ENCODE measurements at regions not wholly inside any gene's neighbourhood (a gene's known extent, or its start where the extent isn't known, plus 50 kb on each side); places are given as distances from the start of the nearest gene placed in this dataset.

DNA sequence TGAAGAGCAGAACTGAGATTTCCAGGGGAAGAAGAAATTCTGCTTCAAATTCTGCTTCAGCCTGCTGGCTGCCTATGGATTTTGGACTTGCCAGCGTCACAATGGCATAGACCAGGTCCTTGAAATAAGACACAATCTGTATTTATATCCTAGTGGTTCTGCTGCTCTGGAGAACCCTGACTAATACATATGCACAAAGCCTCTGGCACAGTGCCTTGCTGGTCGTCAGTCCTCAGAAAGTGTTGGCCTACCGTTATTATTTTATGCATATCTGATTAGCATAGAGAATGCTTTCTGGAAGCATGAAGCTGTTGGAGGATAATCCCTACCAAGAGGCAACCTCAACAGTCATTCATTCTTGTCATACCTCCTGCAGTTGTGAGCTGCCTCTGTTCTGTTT lies 213.7 kb downstream of the B3GLCT start:
- TF ChIP-seq, protein P1, sequence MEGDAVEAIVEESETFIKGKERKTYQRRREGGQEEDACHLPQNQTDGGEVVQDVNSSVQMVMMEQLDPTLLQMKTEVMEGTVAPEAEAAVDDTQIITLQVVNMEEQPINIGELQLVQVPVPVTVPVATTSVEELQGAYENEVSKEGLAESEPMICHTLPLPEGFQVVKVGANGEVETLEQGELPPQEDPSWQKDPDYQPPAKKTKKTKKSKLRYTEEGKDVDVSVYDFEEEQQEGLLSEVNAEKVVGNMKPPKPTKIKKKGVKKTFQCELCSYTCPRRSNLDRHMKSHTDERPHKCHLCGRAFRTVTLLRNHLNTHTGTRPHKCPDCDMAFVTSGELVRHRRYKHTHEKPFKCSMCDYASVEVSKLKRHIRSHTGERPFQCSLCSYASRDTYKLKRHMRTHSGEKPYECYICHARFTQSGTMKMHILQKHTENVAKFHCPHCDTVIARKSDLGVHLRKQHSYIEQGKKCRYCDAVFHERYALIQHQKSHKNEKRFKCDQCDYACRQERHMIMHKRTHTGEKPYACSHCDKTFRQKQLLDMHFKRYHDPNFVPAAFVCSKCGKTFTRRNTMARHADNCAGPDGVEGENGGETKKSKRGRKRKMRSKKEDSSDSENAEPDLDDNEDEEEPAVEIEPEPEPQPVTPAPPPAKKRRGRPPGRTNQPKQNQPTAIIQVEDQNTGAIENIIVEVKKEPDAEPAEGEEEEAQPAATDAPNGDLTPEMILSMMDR (IDR thresholded peaks at IDR 0.05; ENCODE audit: low read depth, low read length, missing input control) = no peak
- TF ChIP-seq YY1 (IDR thresholded peaks at IDR 0.05) (no peak), RAD21 (IDR thresholded peaks at IDR 0.05) (no peak), NR2F2 (IDR thresholded peaks at IDR 0.05) (no peak), GABPA (IDR thresholded peaks at IDR 0.05 in 1 of 2, conservative IDR thresholded peaks at IDR 0.05 in 1 of 2) (no peak)
- TF ChIP-seq, protein P2, sequence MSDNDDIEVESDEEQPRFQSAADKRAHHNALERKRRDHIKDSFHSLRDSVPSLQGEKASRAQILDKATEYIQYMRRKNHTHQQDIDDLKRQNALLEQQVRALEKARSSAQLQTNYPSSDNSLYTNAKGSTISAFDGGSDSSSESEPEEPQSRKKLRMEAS (IDR thresholded peaks at IDR 0.05) = no peak
- TF ChIP-seq, protein P3, sequence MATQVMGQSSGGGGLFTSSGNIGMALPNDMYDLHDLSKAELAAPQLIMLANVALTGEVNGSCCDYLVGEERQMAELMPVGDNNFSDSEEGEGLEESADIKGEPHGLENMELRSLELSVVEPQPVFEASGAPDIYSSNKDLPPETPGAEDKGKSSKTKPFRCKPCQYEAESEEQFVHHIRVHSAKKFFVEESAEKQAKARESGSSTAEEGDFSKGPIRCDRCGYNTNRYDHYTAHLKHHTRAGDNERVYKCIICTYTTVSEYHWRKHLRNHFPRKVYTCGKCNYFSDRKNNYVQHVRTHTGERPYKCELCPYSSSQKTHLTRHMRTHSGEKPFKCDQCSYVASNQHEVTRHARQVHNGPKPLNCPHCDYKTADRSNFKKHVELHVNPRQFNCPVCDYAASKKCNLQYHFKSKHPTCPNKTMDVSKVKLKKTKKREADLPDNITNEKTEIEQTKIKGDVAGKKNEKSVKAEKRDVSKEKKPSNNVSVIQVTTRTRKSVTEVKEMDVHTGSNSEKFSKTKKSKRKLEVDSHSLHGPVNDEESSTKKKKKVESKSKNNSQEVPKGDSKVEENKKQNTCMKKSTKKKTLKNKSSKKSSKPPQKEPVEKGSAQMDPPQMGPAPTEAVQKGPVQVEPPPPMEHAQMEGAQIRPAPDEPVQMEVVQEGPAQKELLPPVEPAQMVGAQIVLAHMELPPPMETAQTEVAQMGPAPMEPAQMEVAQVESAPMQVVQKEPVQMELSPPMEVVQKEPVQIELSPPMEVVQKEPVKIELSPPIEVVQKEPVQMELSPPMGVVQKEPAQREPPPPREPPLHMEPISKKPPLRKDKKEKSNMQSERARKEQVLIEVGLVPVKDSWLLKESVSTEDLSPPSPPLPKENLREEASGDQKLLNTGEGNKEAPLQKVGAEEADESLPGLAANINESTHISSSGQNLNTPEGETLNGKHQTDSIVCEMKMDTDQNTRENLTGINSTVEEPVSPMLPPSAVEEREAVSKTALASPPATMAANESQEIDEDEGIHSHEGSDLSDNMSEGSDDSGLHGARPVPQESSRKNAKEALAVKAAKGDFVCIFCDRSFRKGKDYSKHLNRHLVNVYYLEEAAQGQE (IDR thresholded peaks at IDR 0.05) = no peak
- TF ChIP-seq, protein P4, sequence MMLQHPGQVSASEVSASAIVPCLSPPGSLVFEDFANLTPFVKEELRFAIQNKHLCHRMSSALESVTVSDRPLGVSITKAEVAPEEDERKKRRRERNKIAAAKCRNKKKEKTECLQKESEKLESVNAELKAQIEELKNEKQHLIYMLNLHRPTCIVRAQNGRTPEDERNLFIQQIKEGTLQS (IDR thresholded peaks at IDR 0.05) = no peak
- TF ChIP-seq, protein P5, sequence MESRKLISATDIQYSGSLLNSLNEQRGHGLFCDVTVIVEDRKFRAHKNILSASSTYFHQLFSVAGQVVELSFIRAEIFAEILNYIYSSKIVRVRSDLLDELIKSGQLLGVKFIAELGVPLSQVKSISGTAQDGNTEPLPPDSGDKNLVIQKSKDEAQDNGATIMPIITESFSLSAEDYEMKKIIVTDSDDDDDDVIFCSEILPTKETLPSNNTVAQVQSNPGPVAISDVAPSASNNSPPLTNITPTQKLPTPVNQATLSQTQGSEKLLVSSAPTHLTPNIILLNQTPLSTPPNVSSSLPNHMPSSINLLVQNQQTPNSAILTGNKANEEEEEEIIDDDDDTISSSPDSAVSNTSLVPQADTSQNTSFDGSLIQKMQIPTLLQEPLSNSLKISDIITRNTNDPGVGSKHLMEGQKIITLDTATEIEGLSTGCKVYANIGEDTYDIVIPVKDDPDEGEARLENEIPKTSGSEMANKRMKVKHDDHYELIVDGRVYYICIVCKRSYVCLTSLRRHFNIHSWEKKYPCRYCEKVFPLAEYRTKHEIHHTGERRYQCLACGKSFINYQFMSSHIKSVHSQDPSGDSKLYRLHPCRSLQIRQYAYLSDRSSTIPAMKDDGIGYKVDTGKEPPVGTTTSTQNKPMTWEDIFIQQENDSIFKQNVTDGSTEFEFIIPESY (IDR thresholded peaks at IDR 0.05) = no peak
